Testis (tissue), 2 donors: ENCODE measurements at regions not wholly inside any gene's neighbourhood (a gene's known extent, or its start where the extent isn't known, plus 50 kb on each side); places are given as distances from the start of the nearest gene placed in this dataset.

ENCODE experiments used
- POLR2A ChIP-seq: fragments of 450-650 bp; IDR thresholded peaks from one replicate; pipeline ENCODE4 v1.6.1; 2017; ENCODE audit warnings: antibody characterized with exemption, mild to moderate bottlenecking, moderate library complexity
- TF ChIP-seq, protein P1 (sequence below), 3 experiments: fragments of 450-650 bp in 2 of 3; fragments of 200-600 bp in 1 of 3; sonication (generic) in 1 of 3; IDR thresholded peaks; one replicate each; pipeline ENCODE4 v1.5.1; 2016 to 2019; ENCODE audit warnings: antibody characterized with exemption in 3 of 3, mild to moderate bottlenecking in 2 of 3, moderate library complexity in 1 of 3

DNA sequence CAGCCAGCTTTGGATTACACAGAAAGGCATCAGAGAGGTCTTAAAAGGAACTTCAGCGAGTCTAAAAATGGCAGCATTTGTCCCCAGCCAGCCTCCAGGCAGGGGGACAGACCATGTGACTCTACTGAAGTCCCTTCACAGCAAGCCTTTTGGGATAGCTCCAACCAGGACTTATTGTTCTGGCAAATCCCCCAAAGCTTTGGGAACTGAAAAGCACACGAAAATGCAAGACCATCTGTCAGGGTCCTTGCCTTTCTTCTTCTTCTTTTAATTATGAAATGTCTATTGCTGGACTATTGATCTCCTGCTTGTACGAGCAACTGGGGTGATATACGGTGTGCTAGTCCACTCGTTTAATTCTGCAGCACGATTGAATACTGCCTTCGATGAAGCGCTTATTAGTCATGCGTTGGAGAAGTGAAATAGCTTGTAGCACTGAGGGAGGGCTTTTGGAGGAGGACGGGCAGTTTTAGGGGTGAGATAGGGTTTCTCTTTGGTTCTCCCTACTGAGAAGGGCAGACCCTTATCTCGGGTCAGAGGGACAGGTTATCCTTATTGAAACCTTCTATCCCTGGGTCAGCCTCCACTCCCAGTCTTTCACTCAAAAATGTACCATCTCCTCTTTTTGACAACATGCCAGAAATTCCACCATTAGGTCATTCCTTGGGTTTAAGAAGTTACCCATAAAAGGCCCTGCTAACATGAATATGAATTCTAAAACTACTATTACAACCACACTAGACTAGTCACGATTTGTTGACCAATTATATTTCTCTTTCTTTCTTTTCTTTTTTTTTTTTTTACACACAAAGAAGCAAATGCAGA, 416.4 kb downstream of the MIAT start:
- TF ChIP-seq, protein P1, sequence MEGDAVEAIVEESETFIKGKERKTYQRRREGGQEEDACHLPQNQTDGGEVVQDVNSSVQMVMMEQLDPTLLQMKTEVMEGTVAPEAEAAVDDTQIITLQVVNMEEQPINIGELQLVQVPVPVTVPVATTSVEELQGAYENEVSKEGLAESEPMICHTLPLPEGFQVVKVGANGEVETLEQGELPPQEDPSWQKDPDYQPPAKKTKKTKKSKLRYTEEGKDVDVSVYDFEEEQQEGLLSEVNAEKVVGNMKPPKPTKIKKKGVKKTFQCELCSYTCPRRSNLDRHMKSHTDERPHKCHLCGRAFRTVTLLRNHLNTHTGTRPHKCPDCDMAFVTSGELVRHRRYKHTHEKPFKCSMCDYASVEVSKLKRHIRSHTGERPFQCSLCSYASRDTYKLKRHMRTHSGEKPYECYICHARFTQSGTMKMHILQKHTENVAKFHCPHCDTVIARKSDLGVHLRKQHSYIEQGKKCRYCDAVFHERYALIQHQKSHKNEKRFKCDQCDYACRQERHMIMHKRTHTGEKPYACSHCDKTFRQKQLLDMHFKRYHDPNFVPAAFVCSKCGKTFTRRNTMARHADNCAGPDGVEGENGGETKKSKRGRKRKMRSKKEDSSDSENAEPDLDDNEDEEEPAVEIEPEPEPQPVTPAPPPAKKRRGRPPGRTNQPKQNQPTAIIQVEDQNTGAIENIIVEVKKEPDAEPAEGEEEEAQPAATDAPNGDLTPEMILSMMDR (IDR thresholded peaks at IDR 0.05) = no peak
- no peak for TF ChIP-seq POLR2A
